ENCODE measurements at regions not wholly inside any gene's neighbourhood (a gene's known extent, or its start where the extent isn't known, plus 50 kb on each side); places are given as distances from the start of the nearest gene placed in this dataset.

DNA sequence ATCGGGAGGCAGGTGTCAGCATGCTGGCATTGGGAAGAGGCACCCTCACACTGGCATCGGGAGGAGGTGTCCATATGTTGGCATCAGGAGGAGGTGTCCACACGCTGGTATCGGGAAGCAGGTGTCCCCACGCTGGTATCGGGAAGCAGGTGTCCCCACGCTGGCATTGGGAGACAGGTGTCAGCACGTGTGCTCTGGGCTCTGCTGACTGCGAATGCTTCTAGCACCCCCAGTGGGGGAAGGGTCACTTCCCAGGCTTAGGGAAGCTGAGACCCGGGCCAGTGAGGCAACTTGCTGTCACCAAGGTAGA, 92.5 kb upstream of the IKZF1 start:
- Histone ChIP-seq H3K27me3 (ENCODE audit: insufficient read depth) (no peaks in the 10 kb centered on the region), H4K20me1 (ENCODE audit: insufficient read depth) (no peaks in the 10 kb centered on the region), H3K9ac (no peak overlapping the region), H3F3A (replicated peaks; ENCODE audit: insufficient read depth) (no peaks in the 10 kb centered on the region), H3K79me2 (ENCODE audit: insufficient read depth) (no peaks in the 10 kb centered on the region), H3K4me3 (ENCODE audit: low read depth in 2 of 2, low read length in 1 of 2) (no peak overlapping the region), H2AFZ (ENCODE audit: low read depth) (no peak overlapping the region), H3K36me3 (replicated peaks in 1 of 2; ENCODE audit: control insufficient read depth in 1 of 2, insufficient read depth in 2 of 2, low read length in 1 of 2) (no peaks in the 10 kb centered on the region), H3K27ac (ENCODE audit: low read depth in 2 of 2, low read length in 1 of 2) (no peak overlapping the region), H3K9me2 (no peaks in the 10 kb centered on the region), H3K4me1 (ENCODE audit: control insufficient read depth in 1 of 2, insufficient read depth in 2 of 2, low read depth in 1 of 2, low read length in 1 of 2) (peaks cover 0 to 8% of the 10 kb centered on the region in 2 experiments; a peak in 1 of 4 replicates), H3K4me2 (no peak overlapping the region), H3K9me3 (no peaks in the 10 kb centered on the region)
- ChIA-PET CTCF (interaction anchor here (1.3 to 15.4 kb wide), 3 partner anchors 156 to 467 kb away, joined by 3 to 353 read pairs (median 3); no protein-coding TSS in a partner anchor), POLR2A (no interaction called here)
- TF ChIP-seq FOXJ3 (CRISPR knock-in tag; IDR thresholded peaks at IDR 0.05) (no peak), YY1 (IDR thresholded peaks at IDR 0.05; ENCODE audit: low read depth) (no peak), EZH2phosphoT487 (IDR thresholded peaks at IDR 0.05; ENCODE audit: borderline replicate concordance, low read depth) (no peak)
- WGBS (ENCODE audit: low lambda C conversion rate), result 46% methylated on average over 10 of the region's 10 CpGs
- no peak for DNase-seq

DNA sequence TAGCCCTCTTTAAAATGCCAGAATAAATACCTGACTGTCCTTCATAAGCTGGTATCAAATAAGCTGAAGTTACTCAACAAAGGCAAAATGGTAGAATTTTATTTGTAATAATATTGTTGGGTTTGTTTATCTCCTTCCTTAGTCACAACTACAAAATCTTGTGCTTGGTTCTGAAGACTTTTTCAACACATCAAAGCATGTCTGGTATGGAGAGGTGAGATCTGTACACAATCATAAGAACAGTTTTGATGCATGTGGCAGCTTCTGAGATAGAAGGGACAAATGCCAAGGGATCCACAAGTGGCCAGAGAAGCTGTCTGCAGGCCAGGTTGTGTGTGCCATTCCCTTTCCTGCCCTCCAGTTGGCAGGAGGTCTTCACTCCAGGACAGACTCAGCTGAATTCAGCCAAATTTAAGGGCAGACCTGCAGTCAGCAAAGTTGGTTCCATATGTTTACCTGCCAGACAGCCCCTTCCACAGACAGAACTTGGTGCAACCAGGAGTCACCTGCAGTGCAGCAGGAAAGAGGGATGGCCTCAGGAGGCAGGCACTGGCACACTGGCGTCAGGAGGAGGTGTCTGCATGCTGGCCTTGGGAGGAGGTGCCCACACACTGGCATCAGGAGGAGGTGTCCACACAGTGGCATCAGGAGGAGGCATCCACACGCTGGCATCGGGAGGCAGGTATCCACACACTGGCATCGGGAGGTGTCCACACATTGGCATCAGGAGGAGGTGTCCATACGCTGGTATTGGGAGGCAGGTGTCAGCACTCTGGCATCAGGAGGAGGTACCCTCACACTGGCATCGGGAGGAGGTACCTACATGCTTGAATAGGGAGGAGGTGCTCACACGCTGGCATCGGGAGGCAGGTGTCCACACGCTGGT, 93.1 kb upstream of the IKZF1 start:
- POLR2A ChIA-PET, result no interaction called here

More for the DNA sequence above, 93.1 kb upstream of the IKZF1 start:
- no peak for DNase-seq
- Histone ChIP-seq H3K9ac (no peak overlapping the region), H3K27me3 (ENCODE audit: insufficient read depth) (no peaks in the 10 kb centered on the region), H3K27ac (ENCODE audit: low read depth in 2 of 2, low read length in 1 of 2) (no peak overlapping the region), H3K9me2 (no peaks in the 10 kb centered on the region), H3K9me3 (no peaks in the 10 kb centered on the region), H3F3A (replicated peaks; ENCODE audit: insufficient read depth) (no peaks in the 10 kb centered on the region), H3K36me3 (replicated peaks in 1 of 2; ENCODE audit: control insufficient read depth in 1 of 2, insufficient read depth in 2 of 2, low read length in 1 of 2) (no peaks in the 10 kb centered on the region), H4K20me1 (ENCODE audit: insufficient read depth) (no peaks in the 10 kb centered on the region), H3K4me3 (ENCODE audit: low read depth in 2 of 2, low read length in 1 of 2) (no peak overlapping the region), H3K4me1 (ENCODE audit: control insufficient read depth in 1 of 2, insufficient read depth in 2 of 2, low read depth in 1 of 2, low read length in 1 of 2) (peaks cover 0 to 8% of the 10 kb centered on the region in 2 experiments; a peak in 1 of 4 replicates), H3K79me2 (ENCODE audit: insufficient read depth) (no peaks in the 10 kb centered on the region), H3K4me2 (no peak overlapping the region), H2AFZ (ENCODE audit: low read depth) (no peak overlapping the region)
- CTCF ChIA-PET, result interaction anchor here (1.3 to 15.4 kb wide), 4 partner anchors 125 to 467 kb away, joined by 3 to 353 read pairs (median 3); no protein-coding TSS in a partner anchor
- TF ChIP-seq FOXJ3 (CRISPR knock-in tag; IDR thresholded peaks at IDR 0.05) (no peak), TAF1 (IDR thresholded peaks at IDR 0.05; ENCODE audit: borderline replicate concordance, low read depth, low read length) (no peak), FOXM1 (IDR thresholded peaks at IDR 0.05; ENCODE audit: low read depth) (no peak), GABPA (IDR thresholded peaks at IDR 0.05; ENCODE audit: low read depth) (no peak), GATA2 (CRISPR knock-in tag; IDR thresholded peaks at IDR 0.05) (no peak), CHD2 (IDR thresholded peaks at IDR 0.05; ENCODE audit: low read length, partially characterized antibody) (no peak), TCF12 (IDR thresholded peaks at IDR 0.05) (no peak), TEAD4 (IDR thresholded peaks at IDR 0.05; ENCODE audit: borderline replicate concordance, insufficient read depth) (no peak), SMC3 (IDR thresholded peaks at IDR 0.05; ENCODE audit: low read depth, low read length) (no peak), SIN3A (IDR thresholded peaks at IDR 0.05; ENCODE audit: borderline replicate concordance, low read depth, low read length) (no peak), POLR2AphosphoS5 (IDR thresholded peaks at IDR 0.05; ENCODE audit: low read depth, low read length) (no peak), MXI1 (IDR thresholded peaks at IDR 0.05; ENCODE audit: low read depth, low read length) (no peak), FOSL2 (IDR thresholded peaks at IDR 0.05; ENCODE audit: borderline replicate concordance, low read depth) (no peak), RFX5 (IDR thresholded peaks at IDR 0.05; ENCODE audit: low read length) (no peak)
- TF ChIP-seq, protein P1, sequence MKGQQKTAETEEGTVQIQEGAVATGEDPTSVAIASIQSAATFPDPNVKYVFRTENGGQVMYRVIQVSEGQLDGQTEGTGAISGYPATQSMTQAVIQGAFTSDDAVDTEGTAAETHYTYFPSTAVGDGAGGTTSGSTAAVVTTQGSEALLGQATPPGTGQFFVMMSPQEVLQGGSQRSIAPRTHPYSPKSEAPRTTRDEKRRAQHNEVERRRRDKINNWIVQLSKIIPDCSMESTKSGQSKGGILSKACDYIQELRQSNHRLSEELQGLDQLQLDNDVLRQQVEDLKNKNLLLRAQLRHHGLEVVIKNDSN (IDR thresholded peaks at IDR 0.05; ENCODE audit: borderline replicate concordance, low read depth), result no peak
- TF ChIP-seq, protein P2, sequence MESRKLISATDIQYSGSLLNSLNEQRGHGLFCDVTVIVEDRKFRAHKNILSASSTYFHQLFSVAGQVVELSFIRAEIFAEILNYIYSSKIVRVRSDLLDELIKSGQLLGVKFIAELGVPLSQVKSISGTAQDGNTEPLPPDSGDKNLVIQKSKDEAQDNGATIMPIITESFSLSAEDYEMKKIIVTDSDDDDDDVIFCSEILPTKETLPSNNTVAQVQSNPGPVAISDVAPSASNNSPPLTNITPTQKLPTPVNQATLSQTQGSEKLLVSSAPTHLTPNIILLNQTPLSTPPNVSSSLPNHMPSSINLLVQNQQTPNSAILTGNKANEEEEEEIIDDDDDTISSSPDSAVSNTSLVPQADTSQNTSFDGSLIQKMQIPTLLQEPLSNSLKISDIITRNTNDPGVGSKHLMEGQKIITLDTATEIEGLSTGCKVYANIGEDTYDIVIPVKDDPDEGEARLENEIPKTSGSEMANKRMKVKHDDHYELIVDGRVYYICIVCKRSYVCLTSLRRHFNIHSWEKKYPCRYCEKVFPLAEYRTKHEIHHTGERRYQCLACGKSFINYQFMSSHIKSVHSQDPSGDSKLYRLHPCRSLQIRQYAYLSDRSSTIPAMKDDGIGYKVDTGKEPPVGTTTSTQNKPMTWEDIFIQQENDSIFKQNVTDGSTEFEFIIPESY (IDR thresholded peaks at IDR 0.05; ENCODE audit: borderline replicate concordance, low read depth), result no peak
- TF ChIP-seq, protein P3, sequence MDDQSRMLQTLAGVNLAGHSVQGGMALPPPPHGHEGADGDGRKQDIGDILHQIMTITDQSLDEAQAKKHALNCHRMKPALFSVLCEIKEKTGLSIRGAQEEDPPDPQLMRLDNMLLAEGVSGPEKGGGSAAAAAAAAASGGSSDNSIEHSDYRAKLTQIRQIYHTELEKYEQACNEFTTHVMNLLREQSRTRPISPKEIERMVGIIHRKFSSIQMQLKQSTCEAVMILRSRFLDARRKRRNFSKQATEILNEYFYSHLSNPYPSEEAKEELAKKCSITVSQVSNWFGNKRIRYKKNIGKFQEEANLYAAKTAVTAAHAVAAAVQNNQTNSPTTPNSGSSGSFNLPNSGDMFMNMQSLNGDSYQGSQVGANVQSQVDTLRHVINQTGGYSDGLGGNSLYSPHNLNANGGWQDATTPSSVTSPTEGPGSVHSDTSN (IDR thresholded peaks at IDR 0.05), result no peak
- 28% methylated on average over 9 of the region's 9 CpGs for WGBS (ENCODE audit: low lambda C conversion rate)
